ENCODE measurements at regions not wholly inside any gene's neighbourhood (a gene's known extent, or its start where the extent isn't known, plus 50 kb on each side); places are given as distances from the start of the nearest gene placed in this dataset.

GRCh38 chr13:50209631-50210030 lies 194.4 kb downstream of the KCNRG start:
- intact Hi-C loops (cut with DNase I; ENCODE audit: low total_unique reads) = no loop called here
- no peak for TF ChIP-seq CTCF (IDR thresholded peaks at IDR 0.05)
- TF ChIP-seq POLR2A (IDR thresholded peaks at IDR 0.05) = no peak
- no peak for DNase-seq (ENCODE audit: low spot score in 2 of 2)
- 88% methylated on average over 1 of the region's 1 CpG for WGBS, 2 donors
- H3K4me3 ChIP-seq (ENCODE audit: low read depth, poor library complexity, severe bottlenecking) = no peak overlapping the region

DNA sequence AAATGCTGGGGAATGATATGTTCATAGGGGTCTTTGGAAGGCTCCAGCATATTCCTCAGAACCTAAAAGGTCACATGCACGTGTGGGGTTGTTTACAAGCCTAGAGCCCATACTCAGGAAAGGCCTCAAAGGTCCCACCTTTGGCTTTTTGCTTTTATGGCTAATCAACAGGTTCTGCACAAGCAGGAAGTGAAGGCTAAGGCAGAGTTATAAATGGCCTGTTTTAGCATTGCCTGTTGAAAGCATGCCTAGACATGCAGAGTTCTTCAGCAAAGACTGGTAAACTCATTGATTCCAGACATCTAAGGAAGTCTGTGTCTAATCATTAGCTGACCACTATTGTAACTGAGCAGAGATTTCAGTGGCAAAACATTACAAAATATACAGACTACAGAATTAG lies 198.3 kb downstream of the KCNRG start:
- WGBS, 2 donors = 57 to 67% methylated on average over 1 of the region's 1 CpG
- DNase-seq (ENCODE audit: low spot score in 2 of 2) = no peak
- H3K4me3 ChIP-seq (ENCODE audit: low read depth, poor library complexity, severe bottlenecking) = no peak overlapping the region
- TF ChIP-seq CTCF (IDR thresholded peaks at IDR 0.05) (no peak), POLR2A (IDR thresholded peaks at IDR 0.05) (no peak)
- intact Hi-C loops (cut with DNase I; ENCODE audit: low total_unique reads) = no loop called here

DNA sequence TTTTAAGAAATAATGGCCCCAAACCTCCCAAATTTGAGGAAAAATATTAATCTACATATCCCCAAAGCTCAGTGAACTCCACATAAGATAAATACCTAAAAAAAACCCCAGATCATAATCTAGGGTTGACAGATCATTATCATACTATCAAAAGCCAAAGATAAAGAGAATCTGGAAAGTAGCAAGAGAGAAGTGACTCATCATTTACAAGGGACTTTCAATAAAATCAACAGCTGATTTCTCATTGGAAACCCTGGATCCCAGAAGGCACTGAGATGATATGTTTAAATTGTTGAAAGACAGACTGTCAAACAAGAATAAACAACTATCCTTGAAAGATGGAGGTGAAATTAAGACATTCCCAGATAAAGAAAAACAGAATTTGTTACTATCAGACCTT lies 199.3 kb downstream of the KCNRG start:
- intact Hi-C loops (cut with DNase I; ENCODE audit: low total_unique reads) = no loop called here
- DNase-seq (ENCODE audit: low spot score in 2 of 2) = no peak
- H3K4me3 ChIP-seq (ENCODE audit: low read depth, poor library complexity, severe bottlenecking) = no peak overlapping the region
- TF ChIP-seq POLR2A (IDR thresholded peaks at IDR 0.05) (no peak), CTCF (IDR thresholded peaks at IDR 0.05) (no peak)

GRCh38 chr13:50215399-50215798 lies 200.2 kb downstream of the KCNRG start:
- H3K4me3 ChIP-seq (ENCODE audit: low read depth, poor library complexity, severe bottlenecking) = no peak overlapping the region
- TF ChIP-seq POLR2A (IDR thresholded peaks at IDR 0.05) = no peak
- no peak for TF ChIP-seq CTCF (IDR thresholded peaks at IDR 0.05)
- intact Hi-C loops (cut with DNase I; ENCODE audit: low total_unique reads) = no loop called here
- DNase-seq (ENCODE audit: low spot score in 2 of 2) = no peak

DNA sequence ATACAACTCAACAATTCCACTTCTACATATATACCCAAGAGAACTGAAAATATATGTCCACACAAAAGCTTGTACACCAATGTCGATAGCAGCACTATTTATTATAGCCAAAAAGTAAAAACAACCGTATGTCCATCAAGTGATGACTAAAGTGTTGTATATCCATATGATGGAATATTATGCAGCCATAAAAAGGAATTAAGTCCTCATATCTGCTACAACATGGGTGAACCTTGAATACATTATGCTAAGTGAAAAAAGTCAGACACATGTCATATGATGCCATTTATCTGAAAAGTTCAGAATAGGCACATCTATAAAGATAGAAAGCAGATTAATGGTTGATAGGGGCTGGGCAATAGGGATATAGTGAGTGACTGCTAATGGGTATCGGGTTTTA lies 204.5 kb downstream of the KCNRG start:
- DNase-seq (ENCODE audit: low spot score in 2 of 2) = no peak
- intact Hi-C loops (cut with DNase I; ENCODE audit: low total_unique reads) = no loop called here
- H3K4me3 ChIP-seq (ENCODE audit: low read depth, poor library complexity, severe bottlenecking) = no peak overlapping the region
- 95 to 98% methylated on average over 3 of the region's 3 CpGs for WGBS, 2 donors
- TF ChIP-seq CTCF (IDR thresholded peaks at IDR 0.05) (no peak), POLR2A (IDR thresholded peaks at IDR 0.05) (no peak)

DNA sequence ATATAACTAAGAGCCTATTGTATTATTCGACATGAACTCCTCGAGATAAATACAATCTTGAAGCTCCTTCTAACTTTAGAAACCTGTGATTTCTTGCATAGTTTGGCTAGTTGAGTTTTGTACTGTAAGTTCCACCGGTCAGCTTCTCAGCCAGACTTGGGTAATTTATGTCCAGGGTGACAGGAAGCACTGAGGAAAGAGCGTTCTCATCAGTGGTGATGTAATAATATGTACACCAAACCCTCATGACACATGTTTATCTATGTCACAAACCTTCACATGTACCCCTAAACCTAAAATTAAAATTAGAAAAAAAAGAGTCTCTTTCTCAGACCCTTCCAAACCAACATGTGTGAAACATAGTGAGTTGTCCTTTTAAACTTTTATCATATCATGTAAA lies 205.7 kb downstream of the KCNRG start:
- DNase-seq (ENCODE audit: low spot score in 2 of 2) = no peak
- WGBS, 2 donors = 58 to 60% methylated on average over 4 of the region's 4 CpGs

More for the DNA sequence above, 205.7 kb downstream of the KCNRG start:
- intact Hi-C loops (cut with DNase I; ENCODE audit: low total_unique reads) = no loop called here
- TF ChIP-seq POLR2A (IDR thresholded peaks at IDR 0.05) (no peak), CTCF (IDR thresholded peaks at IDR 0.05) (no peak)
- H3K4me3 ChIP-seq (ENCODE audit: low read depth, poor library complexity, severe bottlenecking) = no peak overlapping the region

Data from lower leg skin (tissue), 4 donors.